Activated T-cell treated with anti-CD3 and anti-CD28 coated beads for 48 hours (primary cell): ENCODE measurements at regions not wholly inside any gene's neighbourhood (a gene's known extent, or its start where the extent isn't known, plus 50 kb on each side); places are given as distances from the start of the nearest gene placed in this dataset.

Experiments
- DNase-seq: peaks from one replicate; pipeline ENCODE4 v3.0.0-alpha.2; 2020; ENCODE audit warnings: low read depth

GRCh38 chr14:98714626-98715425, 557.2 kb downstream of the BCL11B start:
- DNase-seq, result no peak

DNA sequence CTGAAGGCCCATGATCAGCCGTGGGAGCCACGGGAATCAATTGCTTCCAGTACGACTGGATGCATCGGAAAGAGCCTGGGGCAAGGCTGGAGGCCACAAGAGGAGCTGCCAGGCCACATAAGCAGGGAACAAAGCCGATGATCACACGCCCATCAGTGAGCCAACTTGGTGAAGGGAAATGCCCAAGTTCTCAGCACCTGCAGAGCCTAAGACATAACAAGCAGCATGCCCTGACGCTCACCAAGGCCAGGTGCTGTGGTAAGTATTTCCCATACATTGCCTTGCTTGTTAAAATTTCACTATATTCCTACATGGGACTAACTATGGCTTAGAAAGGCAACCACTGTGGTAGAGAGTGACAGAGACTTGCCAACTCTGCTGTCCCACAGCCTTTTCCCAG, 555.9 kb downstream of the BCL11B start:
- no peak for DNase-seq

GRCh38 chr14:98721061-98721460, 550.9 kb downstream of the BCL11B start:
- no peak for DNase-seq

GRCh38 chr14:98724734-98725133, 547.3 kb downstream of the BCL11B start:
- no peak for DNase-seq

- no peak for DNase-seq
These were observed 546.8 kb downstream of the BCL11B start for GRCh38 chr14:98725191-98725590.

DNA sequence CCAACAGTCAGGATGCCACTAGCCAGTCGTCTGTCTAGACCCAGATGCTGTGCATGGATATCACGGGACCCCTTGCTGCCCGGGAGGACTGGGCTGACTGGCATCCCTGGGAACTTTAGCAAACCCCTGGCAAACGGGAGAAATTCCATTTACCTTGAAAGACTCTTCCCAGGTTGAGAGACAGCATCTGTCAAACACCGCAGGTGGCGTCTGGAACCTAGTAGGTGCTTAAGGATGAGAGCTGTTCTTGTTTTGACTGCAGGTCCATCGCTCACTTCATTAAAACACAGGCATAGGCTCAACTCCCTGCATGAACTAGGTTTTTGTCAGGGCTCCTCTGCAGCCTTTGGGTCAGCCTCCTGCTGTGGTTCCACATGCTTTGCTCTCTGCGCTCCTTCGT, 546.3 kb downstream of the BCL11B start:
- no peak for DNase-seq

DNA sequence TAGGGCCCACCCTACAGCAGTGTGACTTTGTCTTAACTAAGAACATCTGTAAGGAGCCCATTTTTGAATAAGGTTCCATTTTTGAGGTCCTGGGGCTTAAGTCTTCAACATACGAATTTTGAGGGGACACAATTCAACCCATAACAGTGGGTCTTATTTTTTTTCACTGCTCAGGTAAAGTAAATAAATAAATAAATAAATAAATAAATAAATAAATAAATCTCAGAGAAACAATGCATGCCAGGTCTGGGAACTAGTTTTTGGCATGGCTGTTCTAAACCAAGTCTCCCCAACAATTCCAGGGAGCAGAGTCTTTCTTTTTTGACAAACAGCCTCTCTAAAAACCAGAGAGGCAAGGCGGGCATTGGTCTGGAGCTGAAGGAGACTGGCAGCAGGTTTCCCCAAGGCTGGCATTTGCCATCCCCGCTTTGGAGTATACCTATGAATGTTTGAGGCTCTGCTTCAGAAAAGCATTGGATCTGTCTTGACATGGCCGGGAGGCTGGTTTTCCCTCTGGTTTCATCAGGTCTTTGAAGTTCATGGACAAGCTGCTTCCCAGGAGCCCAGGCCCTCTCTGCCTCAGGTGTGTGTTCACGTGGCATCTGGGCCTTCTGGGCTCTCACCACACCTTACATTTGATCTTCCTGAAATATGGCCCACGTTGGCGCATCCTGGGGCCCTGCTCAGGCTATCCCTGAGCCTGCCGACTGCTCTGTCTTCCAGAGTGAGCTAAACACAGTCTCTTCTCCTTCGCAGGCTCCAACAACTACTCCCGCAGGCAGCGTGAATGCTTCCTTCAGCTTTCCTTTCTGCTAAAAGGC, 545.2 kb downstream of the BCL11B start:
- DNase-seq, result no peak

DNA sequence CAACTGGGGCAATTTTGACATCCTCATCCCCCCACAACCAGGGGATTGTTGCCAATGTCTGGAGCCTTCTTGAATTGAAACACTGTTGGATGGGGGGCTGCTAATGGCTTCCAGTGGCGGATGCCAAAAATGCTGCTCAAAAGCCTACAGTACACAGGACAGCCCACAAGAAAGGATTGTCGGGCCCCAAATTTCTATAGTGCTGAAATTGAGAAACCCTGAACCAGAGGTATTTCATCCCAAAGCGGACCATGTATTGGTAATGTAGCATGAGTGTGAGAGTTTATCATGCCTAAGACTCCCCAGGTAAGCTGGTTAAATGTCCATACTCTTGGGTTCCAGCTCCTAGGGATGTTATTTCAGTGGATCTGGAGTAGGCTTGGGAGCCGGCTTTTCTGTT, 544.0 kb downstream of the BCL11B start:
- DNase-seq, result no peak

DNA sequence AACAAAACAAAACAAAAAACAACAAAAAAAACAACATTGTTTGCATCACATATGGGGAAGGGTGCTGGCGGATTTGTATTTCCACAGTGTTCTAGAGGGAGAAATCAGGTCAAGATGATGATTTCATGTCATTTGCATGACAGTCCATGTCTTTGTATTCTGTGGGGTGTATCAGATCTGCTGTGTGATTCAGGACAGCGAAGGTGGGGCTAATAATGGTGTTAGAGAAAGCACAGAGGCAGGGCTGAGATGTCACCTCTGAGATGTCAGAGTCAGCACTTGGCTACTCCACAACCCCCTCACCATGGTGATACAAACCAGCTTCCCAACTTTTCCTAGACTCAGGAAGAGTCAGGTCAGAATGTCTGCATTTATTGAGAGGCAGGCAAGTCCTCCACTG, 543.2 kb downstream of the BCL11B start:
- no peak for DNase-seq

- DNase-seq, result no peak
These were observed 540.7 kb downstream of the BCL11B start for GRCh38 chr14:98731286-98731685.

- no peak for DNase-seq
These were observed 540.3 kb downstream of the BCL11B start for GRCh38 chr14:98731701-98732100.

GRCh38 chr14:98733536-98733935, 538.5 kb downstream of the BCL11B start:
- no peak for DNase-seq

DNA sequence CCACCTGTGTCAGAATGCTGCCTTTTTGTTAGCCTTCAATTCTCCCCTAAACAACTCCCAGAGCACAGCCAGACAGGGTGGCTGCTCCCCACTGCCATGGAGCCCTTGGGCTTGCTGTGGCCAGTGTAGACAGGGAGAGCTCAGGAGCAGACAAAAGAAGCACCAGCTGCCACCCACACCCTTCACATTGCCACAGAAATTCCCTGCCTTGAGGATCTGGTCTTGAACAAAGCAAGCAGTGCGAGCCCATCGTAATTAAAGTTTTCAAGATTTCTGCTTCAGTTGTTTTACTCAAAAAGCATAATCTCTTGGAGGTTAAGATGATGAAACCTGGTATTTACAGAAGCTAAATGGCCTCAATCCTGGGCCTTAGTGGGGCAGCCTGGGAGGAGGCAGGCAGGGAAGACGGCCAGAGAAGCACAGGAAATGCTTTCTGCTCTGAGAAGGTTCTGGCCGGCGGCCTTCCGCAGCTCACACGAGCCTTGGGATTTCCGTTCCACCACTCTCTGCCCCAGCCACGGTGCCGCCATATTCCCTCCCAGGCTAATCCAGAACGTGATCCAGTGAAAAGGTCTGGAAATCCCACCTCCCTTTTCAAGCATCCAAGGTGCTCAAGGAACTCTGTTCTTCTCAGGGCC, 535.2 kb downstream of the BCL11B start:
- no peak for DNase-seq

DNA sequence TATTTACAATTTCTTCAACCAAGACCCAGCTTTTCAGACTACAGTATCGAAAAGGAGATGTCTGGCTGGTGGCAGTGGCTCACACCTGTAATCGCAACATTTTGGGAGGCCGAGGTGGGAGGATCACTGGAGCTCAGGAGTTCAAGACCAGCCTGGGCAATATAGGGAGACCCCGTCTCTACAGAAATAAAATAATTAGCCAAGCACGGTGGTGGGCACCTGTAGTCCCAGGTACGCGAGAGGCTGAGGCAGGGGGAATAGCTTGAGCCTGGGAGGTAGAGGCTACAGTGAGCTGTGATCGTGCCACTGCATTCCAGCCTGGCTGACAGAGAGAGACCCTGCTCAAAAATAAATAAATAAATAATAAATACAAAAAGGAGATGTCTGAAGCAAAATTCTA, 530.5 kb downstream of the BCL11B start:
- DNase-seq, result no peak

- no peak for DNase-seq
These were observed 530.0 kb downstream of the BCL11B start for GRCh38 chr14:98742001-98742400.

DNA sequence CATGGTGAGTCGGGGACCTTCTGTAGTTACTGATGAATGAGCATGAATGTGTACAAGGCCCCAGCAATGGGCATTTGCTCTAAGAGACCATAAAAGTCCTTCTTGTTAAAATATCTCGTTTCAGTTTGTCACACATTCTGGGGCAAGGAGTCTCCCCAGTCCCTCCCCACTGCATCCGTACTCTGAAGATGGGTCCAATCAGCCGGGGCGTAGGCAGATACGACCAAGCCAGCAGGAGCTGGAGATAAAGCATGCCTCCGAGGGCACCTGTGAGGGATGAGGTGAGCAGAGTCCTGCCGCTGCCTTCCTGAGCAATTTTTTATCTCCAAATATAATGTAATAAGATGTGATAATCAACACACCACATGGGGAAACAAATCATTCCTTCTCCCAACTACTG, 528.5 kb downstream of the BCL11B start:
- DNase-seq, result no peak

- DNase-seq, result no peak
These were observed 523.0 kb downstream of the BCL11B start for GRCh38 chr14:98748966-98749365.

DNA sequence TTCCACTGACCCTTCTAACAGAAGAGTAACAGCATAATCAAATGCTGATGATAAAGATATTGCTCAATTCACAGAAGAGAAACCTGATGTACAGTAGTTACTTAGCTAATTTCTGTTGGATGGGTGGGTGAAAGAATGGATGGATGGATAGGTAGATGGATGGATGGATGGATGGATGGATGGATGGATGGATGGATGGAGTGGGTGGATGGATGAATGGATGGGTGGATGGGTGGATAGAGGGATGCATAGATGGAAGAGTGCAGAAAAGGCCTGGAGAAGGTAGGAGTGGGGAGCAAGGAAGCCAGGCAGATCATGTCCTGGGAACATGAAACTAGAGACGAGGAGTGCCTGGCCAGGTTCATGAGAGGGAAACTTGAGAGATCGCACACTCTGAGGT, 520.9 kb downstream of the BCL11B start:
- DNase-seq, result no peak

- no peak for DNase-seq
These were observed 519.3 kb downstream of the BCL11B start for GRCh38 chr14:98752660-98753059.

DNA sequence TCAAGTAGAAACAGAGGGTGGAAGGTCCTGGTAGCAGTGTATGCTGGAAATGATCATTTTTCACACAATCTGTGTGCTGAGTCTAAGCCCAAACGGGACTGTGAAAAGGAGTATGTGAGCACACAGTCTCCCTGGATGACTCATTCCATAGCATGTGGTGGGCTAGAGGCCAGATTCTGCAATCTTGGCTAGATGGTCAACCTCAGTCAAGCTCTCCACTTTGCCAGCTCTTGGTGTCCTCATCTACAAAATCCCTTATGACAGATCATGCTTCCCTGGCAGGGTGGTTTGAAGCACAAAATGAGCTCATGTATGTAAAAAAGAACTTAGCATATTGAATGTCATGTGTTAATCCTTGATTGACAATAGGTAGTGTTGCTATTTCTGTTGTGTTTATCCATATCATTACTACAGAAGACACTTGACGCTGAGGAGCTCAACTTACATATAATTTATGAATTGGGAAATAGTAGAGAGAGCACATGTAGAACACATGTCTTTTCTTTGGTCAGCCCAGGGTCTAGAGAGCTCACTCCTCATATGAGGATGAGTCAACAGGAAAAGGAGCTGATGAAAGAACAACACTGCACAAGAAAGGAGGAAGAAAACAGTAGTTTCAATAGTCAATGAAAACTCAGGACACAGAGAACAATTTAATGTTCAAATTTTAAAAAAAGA, 517.5 kb downstream of the BCL11B start:
- DNase-seq, result no peak

DNA sequence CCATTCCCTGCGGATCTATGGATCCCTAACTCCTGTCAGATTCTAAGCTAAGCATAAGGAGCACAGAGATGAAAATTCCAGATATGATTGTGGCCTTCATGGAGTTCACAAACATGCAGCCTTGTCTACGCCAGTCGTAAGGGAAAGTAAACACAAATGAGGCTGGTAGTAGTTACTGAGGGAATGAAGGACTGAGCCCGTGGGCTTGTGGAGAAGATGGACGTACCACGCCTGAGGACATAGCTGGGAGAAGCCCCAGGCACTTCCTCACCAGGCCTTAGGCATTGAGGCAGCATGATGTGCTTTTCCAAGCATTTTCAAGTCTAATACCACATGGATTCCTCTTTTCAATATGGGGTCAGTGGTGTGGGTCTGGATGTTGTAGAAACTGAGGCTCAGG, 515.2 kb downstream of the BCL11B start:
- DNase-seq, result no peak

GRCh38 chr14:98758440-98758839, 513.6 kb downstream of the BCL11B start:
- DNase-seq, result no peak
